HCT116 (cell line): ENCODE measurements at regions not wholly inside any gene's neighbourhood (a gene's known extent, or its start where the extent isn't known, plus 50 kb on each side); places are given as distances from the start of the nearest gene placed in this dataset.

ENCODE experiments used
- ATAC-seq: fragments of 200-7000 bp; cut with Tn5 transposase; 2 replicates; pipeline ENCODE4 v1.9.1; 2020; ENCODE audit warnings: mild to moderate bottlenecking, moderate library complexity
- BruUV-seq: library from RNA; stranded (reverse); fragments of 400-500 nt; replicated peaks from 2 replicates; lab custom pipeline; 2021; lab: Mats Ljungman, UMichigan
- CTCF ChIA-PET: fragments of 300-600 bp; sonication (Branson Sonifier 250); formaldehyde crosslinking; loops from one replicate; lab custom pipeline; 2021; ENCODE audit warnings: antibody characterized with exemption; lab: Charles Lee
- POLR2A ChIA-PET: fragments of 300-600, 350-600 bp; sonication (Branson Sonifier 250); formaldehyde crosslinking; loops from one replicate; lab custom pipeline; 2021; ENCODE audit warnings: antibody characterized with exemption; lab: Charles Lee
- RAD21 ChIA-PET, 2 experiments: fragments of 300-600 bp; sonication (Branson Sonifier 250); formaldehyde crosslinking; loops; one replicate each; lab custom pipeline; 2023; ENCODE audit warnings: low total read pairs in 2 of 2; ENCODE audit not compliant: uncharacterized antibody in 2 of 2, unreplicated experiment in 2 of 2, low non-redundant PET in 1 of 2; lab: Charles Lee
- DNase-seq: peaks from one replicate; pipeline ENCODE4 v3.0.0-alpha.2; 2010; ENCODE audit warnings: low read depth, low spot score
- H2AFZ ChIP-seq: fragments of 200-600 bp; shearing (Covaris generic), sonication (generic); 2 replicates; pipeline ENCODE4 v1.6.1; 2017; ENCODE audit warnings: low read depth, mixed run types, mixed read lengths, antibody characterized with exemption, low read length; ENCODE audit not compliant: poor library complexity, severe bottlenecking
- H3K27ac ChIP-seq: 2 replicates; pipeline ENCODE4 v1.5.1; 2012; ENCODE audit warnings: low read depth, low read length
- H3K27me3 ChIP-seq: fragments of 200-600 bp; sonication (generic); 2 replicates; pipeline ENCODE4 v1.6.1; 2016; ENCODE audit warnings: mixed run types, low read length, mixed read lengths; ENCODE audit not compliant: insufficient read depth
- H3K36me3 ChIP-seq, 2 experiments: fragments of 200-500 bp in 1 of 2; fragments of 200-600 bp in 1 of 2; sonication (Bioruptor generic) in 1 of 2; sonication (generic) in 1 of 2; 2 replicates each; pipeline versions ENCODE4 v1.5.1 to v1.6.1; 2014 to 2016; ENCODE audit warnings: low read length in 2 of 2, inconsistent platforms in 1 of 2, mixed read lengths in 1 of 2, mixed run types in 1 of 2; ENCODE audit not compliant: insufficient read depth in 2 of 2, control insufficient read depth in 1 of 2
- H3K4me1 ChIP-seq, 2 experiments: fragments of 200-600 bp in 1 of 2; sonication (generic) in 1 of 2; 2 replicates each; pipeline versions ENCODE4 v1.5.1 to v1.6.1; 2012 to 2017; ENCODE audit warnings: low read length in 2 of 2, inconsistent platforms in 1 of 2, mild to moderate bottlenecking in 1 of 2, mixed read lengths in 1 of 2, mixed run types in 1 of 2, moderate library complexity in 1 of 2; ENCODE audit not compliant: insufficient read depth in 2 of 2, control insufficient read depth in 1 of 2
- H3K4me2 ChIP-seq: fragments of 200-600 bp; sonication (generic); 2 replicates; pipeline ENCODE4 v1.6.1; 2017; ENCODE audit warnings: mixed run types, low read length, mixed read lengths
- H3K4me3 ChIP-seq, 2 experiments: fragments of 200-600 bp in 1 of 2; sonication (generic) in 1 of 2; replicated peaks in 1 of 2; 2 replicates each; pipeline ENCODE4 v1.5.1; 2011 to 2016; ENCODE audit warnings: low read length in 2 of 2, control low read depth in 1 of 2, low read depth in 1 of 2, mild to moderate bottlenecking in 1 of 2, mixed read lengths in 1 of 2, mixed run types in 1 of 2
- H3K79me2 ChIP-seq: fragments of 200-600 bp; sonication (generic); 2 replicates; pipeline ENCODE4 v1.6.1; 2017; ENCODE audit warnings: mild to moderate bottlenecking, mixed run types, low read length, moderate library complexity, mixed read lengths; ENCODE audit not compliant: insufficient read depth
- H3K9ac ChIP-seq: fragments of 200-600 bp; sonication (generic); 2 replicates; pipeline ENCODE4 v1.6.1; 2016; ENCODE audit warnings: low read length, mixed read lengths
- H3K9me2 ChIP-seq: fragments of 200-600 bp; sonication (generic), shearing (Covaris generic); 2 replicates; pipeline ENCODE4 v1.6.1; 2017; ENCODE audit warnings: mixed run types, mild to moderate bottlenecking, moderate library complexity; ENCODE audit not compliant: insufficient read depth
- H3K9me3 ChIP-seq, 2 experiments: fragments of 200-500 bp in 1 of 2; fragments of 200-600 bp in 1 of 2; sonication (Bioruptor generic) in 1 of 2; sonication (generic) in 1 of 2; 2 replicates each; pipeline ENCODE4 v1.6.1; 2014 to 2017; ENCODE audit warnings: low read length in 2 of 2, mixed read lengths in 2 of 2, inconsistent platforms in 1 of 2, low read depth in 1 of 2, mild to moderate bottlenecking in 1 of 2, mixed run types in 1 of 2, moderate library complexity in 1 of 2; ENCODE audit not compliant: control insufficient read depth in 1 of 2, insufficient read depth in 1 of 2
- H4K20me1 ChIP-seq: fragments of 200-600 bp; sonication (generic), shearing (Covaris generic); 2 replicates; pipeline ENCODE4 v1.6.1; 2017; ENCODE audit warnings: mixed run types, mild to moderate bottlenecking, moderate library complexity; ENCODE audit not compliant: insufficient read depth
- CBX3 ChIP-seq: IDR thresholded peaks from 2 replicates; pipeline ENCODE4 v1.6.1; 2012; ENCODE audit warnings: low read depth
- CEBPB ChIP-seq: IDR thresholded peaks from 2 replicates; pipeline ENCODE4 v1.6.1; 2012; ENCODE audit warnings: low read depth
- EGR1 ChIP-seq: IDR thresholded peaks from 2 replicates; pipeline ENCODE4 v1.6.1; 2012; ENCODE audit warnings: low read depth
- ELF1 ChIP-seq: IDR thresholded peaks from 2 replicates; pipeline ENCODE4 v1.6.1; 2012; ENCODE audit warnings: low read depth, borderline replicate concordance
- EZH2phosphoT487 ChIP-seq: fragments of 200-600 bp; IDR thresholded peaks from 2 replicates; pipeline ENCODE4 v1.6.1; 2018; ENCODE audit warnings: antibody characterized with exemption, borderline replicate concordance
- FOSL1 ChIP-seq: IDR thresholded peaks from 2 replicates; pipeline ENCODE4 v1.6.1; 2012; ENCODE audit warnings: low read depth
- JUND ChIP-seq: IDR thresholded peaks from 2 replicates; pipeline ENCODE4 v1.6.1; 2012
- POLR2AphosphoS5 ChIP-seq: IDR thresholded peaks from 2 replicates; pipeline ENCODE4 v1.6.1; 2011; ENCODE audit warnings: mild to moderate bottlenecking, low read depth, low read length, moderate library complexity
- RAD21 ChIP-seq: IDR thresholded peaks from 2 replicates; pipeline ENCODE4 v1.6.1; 2012; ENCODE audit warnings: low read depth, mild to moderate bottlenecking
- SIN3A ChIP-seq: IDR thresholded peaks from 2 replicates; pipeline ENCODE4 v1.6.1; 2012; ENCODE audit warnings: low read depth
- SP1 ChIP-seq: IDR thresholded peaks from 2 replicates; pipeline ENCODE4 v1.6.1; 2012; ENCODE audit warnings: low read depth
- TCF7L2 ChIP-seq: IDR thresholded peaks from 2 replicates; pipeline ENCODE4 v1.7.0; 2011; ENCODE audit warnings: borderline replicate concordance, inconsistent platforms; ENCODE audit not compliant: insufficient read depth, insufficient read length; ENCODE audit errors: extremely low read depth
- YY1 ChIP-seq: IDR thresholded peaks from 2 replicates; pipeline ENCODE4 v1.6.1; 2011; ENCODE audit warnings: low read length, low read depth, moderate library complexity, mild to moderate bottlenecking; ENCODE audit not compliant: insufficient replicate concordance; ENCODE audit errors: extremely low read depth
- ZFX ChIP-seq: fragments of 450-650 bp; IDR thresholded peaks from 2 replicates; pipeline ENCODE4 v1.6.1; 2017
- intact Hi-C: fragments of 100-400 bp; cut with micrococcal nuclease; formaldehyde crosslinking; loops from 2 replicates; pipeline ENCODE4 v1.10.0; 2022
- TF ChIP-seq, protein P1 (sequence below): IDR thresholded peaks from 2 replicates; pipeline ENCODE4 v1.6.1; 2012
- TF ChIP-seq, protein P2 (sequence below): IDR thresholded peaks from 2 replicates; pipeline ENCODE4 v1.6.1; 2012
- TF ChIP-seq, protein P3 (sequence below): IDR thresholded peaks from 2 replicates; pipeline ENCODE4 v1.6.1; 2011; ENCODE audit warnings: mild to moderate bottlenecking, low read length, moderate library complexity; ENCODE audit not compliant: insufficient replicate concordance; ENCODE audit errors: extremely low read depth
- TF ChIP-seq, protein P4 (sequence below): IDR thresholded peaks from 2 replicates; pipeline ENCODE4 v1.6.1; 2012; ENCODE audit warnings: low read depth

DNA sequence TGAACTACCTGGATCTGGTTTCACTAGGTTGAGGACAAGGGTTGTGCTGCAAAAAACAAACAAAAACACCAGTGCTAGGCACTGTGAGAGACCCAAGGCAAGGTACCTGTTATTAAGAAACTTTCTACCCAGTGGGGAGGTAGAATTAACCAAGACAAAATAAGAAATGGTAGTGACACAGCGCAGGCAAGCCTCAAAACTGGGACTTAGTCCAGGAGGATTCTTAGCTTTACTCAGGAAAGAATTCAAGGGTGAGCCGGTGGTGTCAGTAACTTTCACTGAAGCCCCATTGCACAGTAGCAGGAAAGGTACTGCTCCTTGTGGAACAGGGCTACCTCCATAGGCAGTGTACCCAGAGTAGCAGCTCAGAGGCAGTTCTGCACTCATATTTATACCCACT, 131.6 kb downstream of the SCG2 start:
- intact Hi-C loops = no loop called here
- no peaks in the 10 kb centered on the region for H3K36me3 ChIP-seq
- no peak for ATAC-seq
- no peaks in the 10 kb centered on the region for H4K20me1 ChIP-seq
- peaks cover 0 to 13% of the 10 kb centered on the region in 2 experiments; a peak in 3 of 4 replicates for H3K4me1 ChIP-seq
- DNase-seq = no peak
- no TSS peak for BruUV-seq
- no peak for TF ChIP-seq EZH2phosphoT487
- no peak for TF ChIP-seq CBX3
- TF ChIP-seq JUND = no peak
- TF ChIP-seq, protein P1, sequence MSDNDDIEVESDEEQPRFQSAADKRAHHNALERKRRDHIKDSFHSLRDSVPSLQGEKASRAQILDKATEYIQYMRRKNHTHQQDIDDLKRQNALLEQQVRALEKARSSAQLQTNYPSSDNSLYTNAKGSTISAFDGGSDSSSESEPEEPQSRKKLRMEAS = no peak
- TF ChIP-seq FOSL1 = no peak
- no peak for TF ChIP-seq POLR2AphosphoS5
- no peak for TF ChIP-seq TCF7L2
- TF ChIP-seq ELF1 = no peak
- TF ChIP-seq ZFX = no peak
- TF ChIP-seq, protein P2, sequence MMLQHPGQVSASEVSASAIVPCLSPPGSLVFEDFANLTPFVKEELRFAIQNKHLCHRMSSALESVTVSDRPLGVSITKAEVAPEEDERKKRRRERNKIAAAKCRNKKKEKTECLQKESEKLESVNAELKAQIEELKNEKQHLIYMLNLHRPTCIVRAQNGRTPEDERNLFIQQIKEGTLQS = no peak
- TF ChIP-seq YY1 = no peak
- TF ChIP-seq, protein P3, sequence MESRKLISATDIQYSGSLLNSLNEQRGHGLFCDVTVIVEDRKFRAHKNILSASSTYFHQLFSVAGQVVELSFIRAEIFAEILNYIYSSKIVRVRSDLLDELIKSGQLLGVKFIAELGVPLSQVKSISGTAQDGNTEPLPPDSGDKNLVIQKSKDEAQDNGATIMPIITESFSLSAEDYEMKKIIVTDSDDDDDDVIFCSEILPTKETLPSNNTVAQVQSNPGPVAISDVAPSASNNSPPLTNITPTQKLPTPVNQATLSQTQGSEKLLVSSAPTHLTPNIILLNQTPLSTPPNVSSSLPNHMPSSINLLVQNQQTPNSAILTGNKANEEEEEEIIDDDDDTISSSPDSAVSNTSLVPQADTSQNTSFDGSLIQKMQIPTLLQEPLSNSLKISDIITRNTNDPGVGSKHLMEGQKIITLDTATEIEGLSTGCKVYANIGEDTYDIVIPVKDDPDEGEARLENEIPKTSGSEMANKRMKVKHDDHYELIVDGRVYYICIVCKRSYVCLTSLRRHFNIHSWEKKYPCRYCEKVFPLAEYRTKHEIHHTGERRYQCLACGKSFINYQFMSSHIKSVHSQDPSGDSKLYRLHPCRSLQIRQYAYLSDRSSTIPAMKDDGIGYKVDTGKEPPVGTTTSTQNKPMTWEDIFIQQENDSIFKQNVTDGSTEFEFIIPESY = no peak
- TF ChIP-seq SP1 = no peak
- TF ChIP-seq SIN3A = no peak
- TF ChIP-seq CEBPB = no peak
- no peak for TF ChIP-seq EGR1
- TF ChIP-seq, protein P4, sequence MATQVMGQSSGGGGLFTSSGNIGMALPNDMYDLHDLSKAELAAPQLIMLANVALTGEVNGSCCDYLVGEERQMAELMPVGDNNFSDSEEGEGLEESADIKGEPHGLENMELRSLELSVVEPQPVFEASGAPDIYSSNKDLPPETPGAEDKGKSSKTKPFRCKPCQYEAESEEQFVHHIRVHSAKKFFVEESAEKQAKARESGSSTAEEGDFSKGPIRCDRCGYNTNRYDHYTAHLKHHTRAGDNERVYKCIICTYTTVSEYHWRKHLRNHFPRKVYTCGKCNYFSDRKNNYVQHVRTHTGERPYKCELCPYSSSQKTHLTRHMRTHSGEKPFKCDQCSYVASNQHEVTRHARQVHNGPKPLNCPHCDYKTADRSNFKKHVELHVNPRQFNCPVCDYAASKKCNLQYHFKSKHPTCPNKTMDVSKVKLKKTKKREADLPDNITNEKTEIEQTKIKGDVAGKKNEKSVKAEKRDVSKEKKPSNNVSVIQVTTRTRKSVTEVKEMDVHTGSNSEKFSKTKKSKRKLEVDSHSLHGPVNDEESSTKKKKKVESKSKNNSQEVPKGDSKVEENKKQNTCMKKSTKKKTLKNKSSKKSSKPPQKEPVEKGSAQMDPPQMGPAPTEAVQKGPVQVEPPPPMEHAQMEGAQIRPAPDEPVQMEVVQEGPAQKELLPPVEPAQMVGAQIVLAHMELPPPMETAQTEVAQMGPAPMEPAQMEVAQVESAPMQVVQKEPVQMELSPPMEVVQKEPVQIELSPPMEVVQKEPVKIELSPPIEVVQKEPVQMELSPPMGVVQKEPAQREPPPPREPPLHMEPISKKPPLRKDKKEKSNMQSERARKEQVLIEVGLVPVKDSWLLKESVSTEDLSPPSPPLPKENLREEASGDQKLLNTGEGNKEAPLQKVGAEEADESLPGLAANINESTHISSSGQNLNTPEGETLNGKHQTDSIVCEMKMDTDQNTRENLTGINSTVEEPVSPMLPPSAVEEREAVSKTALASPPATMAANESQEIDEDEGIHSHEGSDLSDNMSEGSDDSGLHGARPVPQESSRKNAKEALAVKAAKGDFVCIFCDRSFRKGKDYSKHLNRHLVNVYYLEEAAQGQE = no peak
- TF ChIP-seq RAD21 = no peak
- no peaks in the 10 kb centered on the region for H3K79me2 ChIP-seq
- H3K4me3 ChIP-seq = no peak overlapping the region
- no peak overlapping the region for H3K9ac ChIP-seq
- H2AFZ ChIP-seq = no peak overlapping the region
- no peaks in the 10 kb centered on the region for H3K9me2 ChIP-seq
- H3K4me2 ChIP-seq = no peak overlapping the region
- CTCF ChIA-PET = interaction anchor here (1.7 kb wide), 1 partner anchor 11 kb away, joined by 6 read pairs; no protein-coding TSS in a partner anchor
- H3K27ac ChIP-seq = no peak overlapping the region
- RAD21 ChIA-PET = no interaction called here
- no peaks in the 10 kb centered on the region; a peak in 1 of 4 replicates for H3K9me3 ChIP-seq
- POLR2A ChIA-PET = no interaction called here
- no peaks in the 10 kb centered on the region for H3K27me3 ChIP-seq
